ENCODE measurements at regions not wholly inside any gene's neighbourhood (a gene's known extent, or its start where the extent isn't known, plus 50 kb on each side); places are given as distances from the start of the nearest gene placed in this dataset.

GRCh38 chr3:22898558-22898957 is 304.6 kb upstream of the UBE2E2 start:
- TF ChIP-seq CTCF (IDR thresholded peaks at IDR 0.05) (no peak), ZFX (IDR thresholded peaks at IDR 0.05; ENCODE audit: borderline replicate concordance) (no peak)

Data from 22Rv1 (cell line).